ENCODE measurements at regions not wholly inside any gene's neighbourhood (a gene's known extent, or its start where the extent isn't known, plus 50 kb on each side); places are given as distances from the start of the nearest gene placed in this dataset.

DNA sequence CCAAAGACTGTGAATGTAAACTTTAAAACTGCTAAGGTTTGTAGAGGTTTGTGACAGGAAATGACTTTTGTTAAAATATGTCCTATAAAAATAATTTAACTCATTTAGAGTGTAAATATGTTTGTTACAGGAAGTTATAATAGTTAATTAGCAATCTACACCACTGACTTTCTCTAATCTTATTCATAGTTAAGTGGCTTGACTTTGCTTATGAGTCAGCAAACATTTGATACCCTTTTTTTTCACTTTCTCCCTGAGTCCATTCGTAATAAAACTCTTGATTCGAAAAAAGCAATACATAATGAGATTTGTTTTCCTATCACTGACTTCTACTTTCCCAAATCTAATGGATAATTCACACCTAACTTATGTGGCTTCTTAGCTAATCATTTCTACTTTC lies 317.7 kb upstream of the SEMA3C start:
- WGBS: 84% methylated on average over 2 of the region's 2 CpGs
- TF ChIP-seq POLR2AphosphoS5 (IDR thresholded peaks at IDR 0.05) (no peak), EP300 (IDR thresholded peaks at IDR 0.05) (no peak), POLR2A (IDR thresholded peaks at IDR 0.05; ENCODE audit: low read depth) (no peak)
- TF ChIP-seq, protein P1, sequence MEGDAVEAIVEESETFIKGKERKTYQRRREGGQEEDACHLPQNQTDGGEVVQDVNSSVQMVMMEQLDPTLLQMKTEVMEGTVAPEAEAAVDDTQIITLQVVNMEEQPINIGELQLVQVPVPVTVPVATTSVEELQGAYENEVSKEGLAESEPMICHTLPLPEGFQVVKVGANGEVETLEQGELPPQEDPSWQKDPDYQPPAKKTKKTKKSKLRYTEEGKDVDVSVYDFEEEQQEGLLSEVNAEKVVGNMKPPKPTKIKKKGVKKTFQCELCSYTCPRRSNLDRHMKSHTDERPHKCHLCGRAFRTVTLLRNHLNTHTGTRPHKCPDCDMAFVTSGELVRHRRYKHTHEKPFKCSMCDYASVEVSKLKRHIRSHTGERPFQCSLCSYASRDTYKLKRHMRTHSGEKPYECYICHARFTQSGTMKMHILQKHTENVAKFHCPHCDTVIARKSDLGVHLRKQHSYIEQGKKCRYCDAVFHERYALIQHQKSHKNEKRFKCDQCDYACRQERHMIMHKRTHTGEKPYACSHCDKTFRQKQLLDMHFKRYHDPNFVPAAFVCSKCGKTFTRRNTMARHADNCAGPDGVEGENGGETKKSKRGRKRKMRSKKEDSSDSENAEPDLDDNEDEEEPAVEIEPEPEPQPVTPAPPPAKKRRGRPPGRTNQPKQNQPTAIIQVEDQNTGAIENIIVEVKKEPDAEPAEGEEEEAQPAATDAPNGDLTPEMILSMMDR (IDR thresholded peaks at IDR 0.05): no peak
- Histone ChIP-seq H3K4me3 (no peak overlapping the region), H3K27me3 (no peaks in the 10 kb centered on the region), H3K9me3 (no peaks in the 10 kb centered on the region), H3K4me1 (peaks cover 0 to 4% (median 0%) of the 10 kb centered on the region in 4 donors), H3K27ac (replicated peaks in 1 of 4) (no peak overlapping the region), H3K36me3 (no peaks in the 10 kb centered on the region)
- DNase-seq (ENCODE audit: extremely low spot score): no peak
- intact Hi-C loops (cut with DNase I): no loop called here

DNA sequence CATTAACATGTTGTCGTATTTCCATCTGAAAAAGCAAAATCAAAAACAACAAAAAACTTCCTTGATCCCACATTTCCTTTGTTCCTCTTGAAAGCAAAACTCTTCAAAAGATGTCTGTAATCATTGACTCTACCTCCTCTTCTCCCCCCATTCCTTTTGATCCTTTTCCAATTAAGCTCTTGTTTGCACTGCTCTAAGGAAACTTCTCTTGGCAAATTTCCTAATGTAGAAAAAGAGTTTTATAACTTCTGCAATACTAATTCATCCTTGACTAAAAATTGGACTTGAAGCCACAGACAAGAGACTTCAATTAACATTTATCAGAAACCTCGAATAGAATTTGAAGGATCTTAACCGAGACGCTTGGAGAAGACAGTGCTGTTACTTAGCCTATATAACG lies 317.1 kb upstream of the SEMA3C start:
- TF ChIP-seq POLR2AphosphoS5 (IDR thresholded peaks at IDR 0.05): no peak
- TF ChIP-seq EP300 (IDR thresholded peaks at IDR 0.05): no peak
- no peak for TF ChIP-seq POLR2A (IDR thresholded peaks at IDR 0.05; ENCODE audit: low read depth)
- TF ChIP-seq, protein P1 (IDR thresholded peaks at IDR 0.05): no peak
- 83% methylated on average over 5 of the region's 5 CpGs for WGBS

DNA sequence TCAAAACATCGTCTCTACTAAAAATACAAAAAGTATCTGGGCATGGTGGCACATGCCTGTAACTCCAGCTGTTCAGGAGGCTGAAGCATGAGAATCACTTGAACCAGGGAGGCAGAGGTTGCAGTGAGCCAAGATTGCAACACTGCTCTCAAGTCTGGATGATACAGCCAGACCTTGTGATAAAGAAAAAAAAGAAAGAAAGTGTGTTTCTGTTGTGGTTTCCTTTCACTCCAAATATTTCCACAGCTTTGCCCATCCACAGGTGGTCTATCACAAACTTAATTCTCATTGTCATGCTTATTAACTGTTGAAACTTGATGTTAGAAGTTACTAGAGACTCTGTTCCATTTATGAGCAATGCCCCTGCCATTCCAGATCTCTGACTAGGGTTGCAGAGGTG lies 316.0 kb upstream of the SEMA3C start:
- H3K27ac ChIP-seq (replicated peaks in 1 of 4): no peak overlapping the region
- no peak overlapping the region for H3K4me3 ChIP-seq
- H3K4me1 ChIP-seq: peaks cover 0 to 4% (median 0%) of the 10 kb centered on the region in 4 donors
- no peaks in the 10 kb centered on the region for H3K27me3 ChIP-seq
- 82% methylated on average over 1 of the region's 1 CpG for WGBS
- TF ChIP-seq EP300 (IDR thresholded peaks at IDR 0.05) (no peak), POLR2A (IDR thresholded peaks at IDR 0.05; ENCODE audit: low read depth) (no peak), POLR2AphosphoS5 (IDR thresholded peaks at IDR 0.05) (no peak)
- TF ChIP-seq, protein P1 (IDR thresholded peaks at IDR 0.05): no peak
- intact Hi-C loops (cut with DNase I): no loop called here
- no peaks in the 10 kb centered on the region for H3K9me3 ChIP-seq
- DNase-seq (ENCODE audit: extremely low spot score): no peak
- H3K36me3 ChIP-seq: no peaks in the 10 kb centered on the region

More for the DNA sequence above, 317.1 kb upstream of the SEMA3C start:
- intact Hi-C loops (cut with DNase I): no loop called here
- Histone ChIP-seq H3K36me3 (no peaks in the 10 kb centered on the region), H3K27me3 (no peaks in the 10 kb centered on the region), H3K27ac (replicated peaks in 1 of 4) (no peak overlapping the region), H3K9me3 (no peaks in the 10 kb centered on the region), H3K4me3 (no peak overlapping the region), H3K4me1 (peaks cover 0 to 4% (median 0%) of the 10 kb centered on the region in 4 donors)
- DNase-seq (ENCODE audit: extremely low spot score): no peak

DNA sequence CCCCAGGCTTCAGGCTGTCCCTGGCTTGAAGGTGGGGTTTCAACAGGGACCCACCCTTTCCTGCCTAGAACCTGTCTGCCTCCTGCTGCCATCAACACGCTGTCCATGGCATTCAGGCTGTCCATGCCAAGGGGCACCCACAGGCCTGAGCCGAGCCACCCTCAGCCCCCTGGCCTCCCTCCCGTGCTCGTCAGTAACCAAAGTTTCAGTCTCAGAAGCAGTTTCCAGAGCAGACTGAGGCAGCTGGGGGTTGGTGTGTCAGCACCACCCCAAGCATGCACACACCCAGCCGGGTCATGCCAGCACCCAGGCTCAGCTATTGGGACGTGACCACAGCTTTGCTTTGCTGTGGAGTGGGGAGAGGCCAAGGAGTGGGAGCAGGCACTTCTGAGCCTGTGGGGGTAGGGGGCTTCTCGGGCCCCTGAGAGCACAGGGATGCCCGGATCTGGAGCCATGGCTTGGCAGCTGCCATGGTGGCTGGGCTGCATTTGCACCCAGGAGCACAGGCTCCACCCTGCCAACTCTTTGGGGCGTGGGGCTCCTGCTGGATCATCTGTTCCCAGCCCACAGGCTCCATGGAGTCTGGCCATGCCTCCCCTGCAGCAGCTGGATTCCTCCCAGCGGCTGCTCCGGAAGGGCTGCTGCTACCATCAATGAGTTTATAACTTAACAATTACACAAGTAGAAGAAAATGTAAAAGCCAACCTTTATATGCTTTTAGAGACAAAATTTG lies 314.5 kb upstream of the SEMA3C start:
- no peak overlapping the region for H3K4me3 ChIP-seq
- H3K9me3 ChIP-seq: no peaks in the 10 kb centered on the region
- no peaks in the 10 kb centered on the region for H3K36me3 ChIP-seq
- intact Hi-C loops (cut with DNase I): no loop called here
- H3K27ac ChIP-seq (replicated peaks in 1 of 4): no peak overlapping the region
- H3K4me1 ChIP-seq: peaks cover 0 to 4% (median 0%) of the 10 kb centered on the region in 4 donors
- H3K27me3 ChIP-seq: no peaks in the 10 kb centered on the region
- 80% methylated on average over 8 of the region's 11 CpGs for WGBS
- TF ChIP-seq EP300 (IDR thresholded peaks at IDR 0.05) (no peak), POLR2A (IDR thresholded peaks at IDR 0.05; ENCODE audit: low read depth) (no peak), POLR2AphosphoS5 (IDR thresholded peaks at IDR 0.05) (no peak)
- TF ChIP-seq, protein P1 (IDR thresholded peaks at IDR 0.05): no peak
- no peak for DNase-seq (ENCODE audit: extremely low spot score)

All from esophagus muscularis mucosa (tissue), 4 donors.